HG03095 (cell line): ENCODE measurements at regions not wholly inside any gene's neighbourhood (a gene's known extent, or its start where the extent isn't known, plus 50 kb on each side); places are given as distances from the start of the nearest gene placed in this dataset.

Experiments
- ATAC-seq: cut with Tn5 transposase; IDR thresholded peaks from one replicate; pipeline ENCODE4 v1.9.1; 2021; ENCODE audit warnings: moderate library complexity; ENCODE audit not compliant: unreplicated experiment

- ATAC-seq = no peak
These were observed 420.3 kb downstream of the FAT4 start for GRCh38 chr4:125735102-125735501.

GRCh38 chr4:125736057-125736456, 421.3 kb downstream of the FAT4 start:
- ATAC-seq = no peak

- ATAC-seq = no peak
These were observed 425.0 kb downstream of the FAT4 start for GRCh38 chr4:125739760-125740159.

GRCh38 chr4:125741825-125742452, 427.2 kb downstream of the FAT4 start:
- ATAC-seq = no peak

GRCh38 chr4:125744891-125745364, 430.2 kb downstream of the FAT4 start:
- ATAC-seq = no peak

GRCh38 chr4:125749354-125749753, 434.6 kb downstream of the FAT4 start:
- no peak for ATAC-seq

- ATAC-seq = no peak
These were observed 435.6 kb downstream of the FAT4 start for GRCh38 chr4:125750399-125750798.

GRCh38 chr4:125750828-125751466, 436.2 kb downstream of the FAT4 start:
- no peak for ATAC-seq

GRCh38 chr4:125758438-125758837, 443.7 kb downstream of the FAT4 start:
- no peak for ATAC-seq

- no peak for ATAC-seq
These were observed 445.6 kb downstream of the FAT4 start for GRCh38 chr4:125760201-125760819.

- no peak for ATAC-seq
These were observed 446.2 kb downstream of the FAT4 start for GRCh38 chr4:125760956-125761355.

GRCh38 chr4:125762537-125762936, 447.8 kb downstream of the FAT4 start:
- no peak for ATAC-seq

- no peak for ATAC-seq
These were observed 451.2 kb downstream of the FAT4 start for GRCh38 chr4:125765941-125766340.

GRCh38 chr4:125770814-125771398, 456.2 kb downstream of the FAT4 start:
- ATAC-seq = no peak

- ATAC-seq = no peak
These were observed 457.9 kb downstream of the FAT4 start for GRCh38 chr4:125772680-125773079.

GRCh38 chr4:125773502-125773901, 458.7 kb downstream of the FAT4 start:
- no peak for ATAC-seq

- no peak for ATAC-seq
These were observed 459.2 kb downstream of the FAT4 start for GRCh38 chr4:125773931-125774330.

GRCh38 chr4:125776146-125776545, 461.4 kb downstream of the FAT4 start:
- no peak for ATAC-seq

- no peak for ATAC-seq
These were observed 465.4 kb downstream of the FAT4 start for GRCh38 chr4:125780164-125780563.

- no peak for ATAC-seq
These were observed 466.0 kb downstream of the FAT4 start for GRCh38 chr4:125780747-125781146.

GRCh38 chr4:125781651-125782050, 466.9 kb downstream of the FAT4 start:
- no peak for ATAC-seq

GRCh38 chr4:125784741-125785140, 470.0 kb downstream of the FAT4 start:
- ATAC-seq = no peak
